GM10266 (cell line): ENCODE measurements at regions not wholly inside any gene's neighbourhood (a gene's known extent, or its start where the extent isn't known, plus 50 kb on each side); places are given as distances from the start of the nearest gene placed in this dataset.

Experiments
- DNase-seq: peaks from one replicate; pipeline ENCODE4 v3.0.0; 2012; ENCODE audit errors: extremely low spot score
- TF ChIP-seq, protein P1 (sequence below): IDR thresholded peaks from 2 replicates; pipeline ENCODE4 v1.5.1; 2012; ENCODE audit warnings: mild to moderate bottlenecking, low read depth; ENCODE audit not compliant: control insufficient read depth, insufficient read depth; ENCODE audit errors: missing control alignments

DNA sequence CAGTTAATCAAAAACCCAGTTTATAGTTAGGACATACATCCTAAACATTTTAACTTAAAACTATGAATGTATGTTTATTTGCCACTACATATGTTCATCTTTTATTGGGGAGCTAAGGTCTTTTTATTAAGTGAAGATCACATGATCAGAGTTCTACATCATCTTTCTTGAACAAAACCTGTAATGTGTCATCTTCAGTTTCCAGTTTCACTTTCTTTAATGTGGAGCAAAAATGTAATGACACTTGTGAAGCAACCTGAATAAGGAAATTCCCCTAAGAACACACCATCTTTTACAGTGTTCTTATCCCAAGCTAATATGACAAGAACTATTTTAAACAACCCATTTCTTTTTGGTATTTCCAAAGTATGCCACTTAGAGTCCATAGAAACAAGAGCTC lies 166.7 kb upstream of the BET1 start:
- TF ChIP-seq, protein P1, sequence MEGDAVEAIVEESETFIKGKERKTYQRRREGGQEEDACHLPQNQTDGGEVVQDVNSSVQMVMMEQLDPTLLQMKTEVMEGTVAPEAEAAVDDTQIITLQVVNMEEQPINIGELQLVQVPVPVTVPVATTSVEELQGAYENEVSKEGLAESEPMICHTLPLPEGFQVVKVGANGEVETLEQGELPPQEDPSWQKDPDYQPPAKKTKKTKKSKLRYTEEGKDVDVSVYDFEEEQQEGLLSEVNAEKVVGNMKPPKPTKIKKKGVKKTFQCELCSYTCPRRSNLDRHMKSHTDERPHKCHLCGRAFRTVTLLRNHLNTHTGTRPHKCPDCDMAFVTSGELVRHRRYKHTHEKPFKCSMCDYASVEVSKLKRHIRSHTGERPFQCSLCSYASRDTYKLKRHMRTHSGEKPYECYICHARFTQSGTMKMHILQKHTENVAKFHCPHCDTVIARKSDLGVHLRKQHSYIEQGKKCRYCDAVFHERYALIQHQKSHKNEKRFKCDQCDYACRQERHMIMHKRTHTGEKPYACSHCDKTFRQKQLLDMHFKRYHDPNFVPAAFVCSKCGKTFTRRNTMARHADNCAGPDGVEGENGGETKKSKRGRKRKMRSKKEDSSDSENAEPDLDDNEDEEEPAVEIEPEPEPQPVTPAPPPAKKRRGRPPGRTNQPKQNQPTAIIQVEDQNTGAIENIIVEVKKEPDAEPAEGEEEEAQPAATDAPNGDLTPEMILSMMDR = no peak
- peak; percentile 21 for DNase-seq

DNA sequence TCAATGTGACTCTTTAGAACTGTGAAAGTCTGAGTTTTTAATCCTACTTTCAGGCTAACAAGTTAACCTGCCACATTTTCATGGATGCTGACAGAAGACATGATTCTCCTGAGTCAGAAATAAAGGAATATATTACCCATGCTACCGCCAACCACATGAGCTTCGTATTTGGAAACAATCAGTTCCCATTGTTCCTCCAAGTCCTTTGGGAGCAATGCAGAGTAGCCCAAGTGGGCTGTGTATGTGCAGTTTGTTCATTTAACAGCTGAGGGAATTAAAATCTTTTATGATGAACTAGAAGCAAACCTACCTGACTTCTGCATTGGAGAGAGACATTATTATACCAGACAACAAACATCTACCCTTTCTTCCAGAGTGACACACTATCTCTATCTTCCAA lies 169.3 kb upstream of the BET1 start:
- TF ChIP-seq, protein P1 = no peak
- no peak for DNase-seq

DNA sequence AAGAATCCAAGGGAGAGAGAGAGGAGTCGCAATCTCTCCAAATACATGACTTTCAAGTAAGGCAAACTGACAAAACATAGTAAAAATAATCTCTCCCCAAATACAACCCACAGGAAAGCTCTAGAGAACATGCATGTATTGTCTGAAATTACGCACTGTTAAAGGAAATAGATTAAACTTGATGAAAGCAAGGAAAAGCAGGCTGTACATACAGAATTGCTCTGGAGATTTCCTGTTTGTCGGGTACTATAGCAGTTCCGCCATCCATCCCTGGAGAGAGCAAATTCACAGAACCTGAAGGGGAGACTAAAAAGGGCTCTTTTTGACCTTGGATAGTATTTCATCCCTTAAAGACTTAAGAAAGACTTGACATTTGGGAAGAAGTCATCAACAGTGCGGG lies 170.2 kb upstream of the BET1 start:
- DNase-seq = no peak
- TF ChIP-seq, protein P1 = no peak

DNA sequence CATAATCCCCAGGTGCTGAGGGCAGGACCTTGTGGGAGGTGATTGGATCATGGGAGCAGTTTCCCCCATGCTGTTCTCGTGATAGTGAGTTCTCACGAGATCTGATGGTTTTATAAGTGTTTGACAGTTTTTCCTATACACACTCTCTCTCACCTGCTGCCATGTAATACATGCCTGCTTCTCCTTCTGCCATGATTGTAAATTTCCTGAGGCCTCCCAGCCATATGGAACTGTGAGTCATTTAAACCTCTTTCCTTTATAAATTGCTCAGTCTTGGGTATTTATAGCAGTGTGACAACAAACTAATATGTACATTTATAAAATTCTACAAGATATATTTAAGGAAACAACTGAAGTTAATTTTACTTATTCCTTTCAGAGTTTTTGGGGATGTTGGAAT lies 170.8 kb upstream of the BET1 start:
- TF ChIP-seq, protein P1 = no peak

DNA sequence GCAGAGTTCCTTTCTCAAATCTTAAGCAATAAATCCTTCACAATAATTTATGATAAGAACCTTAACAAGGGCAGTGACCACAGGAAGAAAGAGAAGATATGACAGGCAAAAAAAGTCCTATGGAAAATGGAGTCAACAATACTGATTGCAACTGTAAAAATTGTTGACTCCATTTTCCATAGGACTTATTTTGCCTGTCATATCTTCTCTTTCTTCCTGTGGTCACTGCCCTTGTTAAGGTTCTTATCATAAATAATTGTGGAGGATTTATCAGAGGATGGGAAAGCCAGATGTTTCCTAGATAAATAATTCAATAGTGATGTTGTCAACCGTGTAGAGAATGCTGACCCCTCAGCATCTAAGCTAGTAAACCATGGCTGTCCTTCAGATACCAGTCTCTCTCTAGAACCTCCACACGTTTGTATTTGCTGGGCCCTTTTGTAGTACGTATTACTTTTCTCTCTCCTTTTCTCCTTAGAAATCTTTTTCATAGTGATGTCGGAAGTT lies 172.6 kb upstream of the BET1 start:
- no peak for DNase-seq
- TF ChIP-seq, protein P1 = no peak

More for the DNA sequence above, 170.8 kb upstream of the BET1 start:
- no peak for DNase-seq

DNA sequence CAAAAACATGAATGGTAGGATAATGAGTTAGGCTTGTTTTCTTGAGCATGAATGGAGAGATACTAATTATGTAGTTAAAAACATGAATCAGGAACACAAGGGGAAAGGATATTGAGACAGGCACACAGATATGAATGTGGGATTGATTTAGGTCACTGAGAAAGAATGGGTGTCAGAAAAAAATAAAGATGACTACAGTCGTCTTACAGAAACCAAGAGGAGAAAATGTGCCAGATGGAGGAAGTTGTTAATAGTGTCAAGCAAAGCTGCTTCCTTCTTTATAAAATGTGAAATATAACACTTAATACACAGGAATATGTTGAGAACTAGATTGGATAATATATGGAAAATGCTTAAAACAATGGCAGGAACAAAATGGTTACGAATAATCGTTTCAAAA lies 173.3 kb upstream of the BET1 start:
- TF ChIP-seq, protein P1 = no peak

DNA sequence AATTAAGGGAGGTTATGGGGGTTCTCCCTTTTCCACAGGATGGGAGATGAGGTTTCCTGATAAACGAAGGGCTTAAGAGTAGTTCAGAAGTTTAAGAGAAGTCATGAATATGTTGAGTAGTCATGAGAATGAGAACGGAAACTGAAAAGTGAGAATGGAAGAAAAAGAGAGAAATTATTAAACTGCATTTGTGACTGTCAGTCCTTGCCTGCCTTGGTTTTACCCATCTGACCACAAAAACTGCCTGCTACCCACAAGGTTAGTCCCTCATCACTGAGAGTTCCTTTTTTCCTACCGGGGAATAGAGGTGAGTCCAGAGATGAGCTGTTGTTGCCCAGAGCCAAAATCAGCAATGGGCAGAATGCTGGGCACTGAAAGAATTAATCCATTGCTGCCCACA lies 174.1 kb upstream of the BET1 start:
- TF ChIP-seq, protein P1 = no peak
- DNase-seq = peak; percentile 12

More for the DNA sequence above, 173.3 kb upstream of the BET1 start:
- no peak for DNase-seq
